HEK293 (cell line): ENCODE measurements at regions not wholly inside any gene's neighbourhood (a gene's known extent, or its start where the extent isn't known, plus 50 kb on each side); places are given as distances from the start of the nearest gene placed in this dataset.

ENCODE experiments used
- SP2 ChIP-seq: fragments of 450-650 bp; formaldehyde crosslinking; IDR thresholded peaks from 2 replicates; pipeline ENCODE4 v1.5.1; 2016; ENCODE audit warnings: missing biosample characterization, missing genetic modification characterization
- YY2 ChIP-seq: fragments of 450-650 bp; formaldehyde crosslinking; IDR thresholded peaks from 2 replicates; pipeline ENCODE4 v1.5.1; 2016; ENCODE audit warnings: missing biosample characterization, missing genetic modification characterization
- ZNF10 ChIP-seq: fragments of 450-650 bp; formaldehyde crosslinking; IDR thresholded peaks from 2 replicates; pipeline ENCODE4 v1.5.1; 2017; ENCODE audit warnings: missing biosample characterization, missing genetic modification characterization
- ZNF16 ChIP-seq: fragments of 450-650 bp; formaldehyde crosslinking; IDR thresholded peaks from 2 replicates; pipeline ENCODE4 v1.5.1; 2016; ENCODE audit warnings: low read depth, missing biosample characterization, missing genetic modification characterization
- ZNF302 ChIP-seq: fragments of 450-650 bp; formaldehyde crosslinking; IDR thresholded peaks from 2 replicates; pipeline ENCODE4 v1.5.1; 2016; ENCODE audit warnings: missing biosample characterization, missing genetic modification characterization, low read depth
- TF ChIP-seq, protein P1 (sequence below): fragments of 450-650 bp; formaldehyde crosslinking; IDR thresholded peaks from 2 replicates; pipeline ENCODE4 v1.5.1; 2016; ENCODE audit warnings: missing biosample characterization, missing genetic modification characterization

DNA sequence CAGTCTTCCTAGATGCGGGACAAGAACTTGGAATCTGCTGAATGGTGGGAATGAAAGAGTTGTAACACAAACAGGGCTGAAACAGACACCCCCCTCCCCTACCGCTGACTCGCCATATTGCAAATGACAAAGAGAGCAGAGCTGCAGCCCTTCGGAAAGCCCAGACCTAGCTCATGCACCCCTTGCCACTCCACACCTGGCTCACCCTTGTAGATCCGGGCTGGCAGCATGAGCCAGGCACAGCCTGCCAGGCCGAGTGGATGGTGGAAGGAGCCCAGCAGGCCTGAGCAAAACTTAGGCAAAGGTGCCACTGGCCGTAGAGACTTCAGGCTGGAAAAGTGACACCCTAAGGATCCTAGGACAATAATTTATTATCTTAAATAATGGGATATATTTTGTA, 237.4 kb upstream of the SEMA3D start:
- TF ChIP-seq ZNF302 (no peak), YY2 (tag by site-specific recombination) (no peak), ZNF16 (no peak), SP2 (tag by site-specific recombination) (no peak), ZNF10 (no peak)
- TF ChIP-seq, protein P1, sequence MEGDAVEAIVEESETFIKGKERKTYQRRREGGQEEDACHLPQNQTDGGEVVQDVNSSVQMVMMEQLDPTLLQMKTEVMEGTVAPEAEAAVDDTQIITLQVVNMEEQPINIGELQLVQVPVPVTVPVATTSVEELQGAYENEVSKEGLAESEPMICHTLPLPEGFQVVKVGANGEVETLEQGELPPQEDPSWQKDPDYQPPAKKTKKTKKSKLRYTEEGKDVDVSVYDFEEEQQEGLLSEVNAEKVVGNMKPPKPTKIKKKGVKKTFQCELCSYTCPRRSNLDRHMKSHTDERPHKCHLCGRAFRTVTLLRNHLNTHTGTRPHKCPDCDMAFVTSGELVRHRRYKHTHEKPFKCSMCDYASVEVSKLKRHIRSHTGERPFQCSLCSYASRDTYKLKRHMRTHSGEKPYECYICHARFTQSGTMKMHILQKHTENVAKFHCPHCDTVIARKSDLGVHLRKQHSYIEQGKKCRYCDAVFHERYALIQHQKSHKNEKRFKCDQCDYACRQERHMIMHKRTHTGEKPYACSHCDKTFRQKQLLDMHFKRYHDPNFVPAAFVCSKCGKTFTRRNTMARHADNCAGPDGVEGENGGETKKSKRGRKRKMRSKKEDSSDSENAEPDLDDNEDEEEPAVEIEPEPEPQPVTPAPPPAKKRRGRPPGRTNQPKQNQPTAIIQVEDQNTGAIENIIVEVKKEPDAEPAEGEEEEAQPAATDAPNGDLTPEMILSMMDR (tag by site-specific recombination): no peak
